ENCODE measurements at regions not wholly inside any gene's neighbourhood (a gene's known extent, or its start where the extent isn't known, plus 50 kb on each side); places are given as distances from the start of the nearest gene placed in this dataset.

DNA sequence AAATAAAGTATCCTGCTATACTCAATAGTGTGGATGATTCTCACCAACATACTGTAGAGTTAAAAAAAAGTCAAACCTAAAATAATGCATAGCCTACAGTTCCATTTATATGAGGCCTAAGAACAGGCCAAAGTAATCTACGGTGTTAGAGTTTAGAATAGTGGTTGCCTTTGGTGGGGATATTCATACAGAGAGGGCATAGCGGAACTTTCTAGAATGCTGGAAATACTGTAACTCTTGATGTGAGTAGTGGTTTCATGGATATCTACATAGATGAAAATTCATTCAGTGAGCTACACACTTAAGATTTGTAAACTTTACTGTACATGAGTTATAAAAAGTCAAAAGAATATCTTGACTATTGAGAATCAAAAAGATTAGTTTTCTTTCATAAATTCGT lies 349.9 kb upstream of the NFE2L3 start:
- H3K27me3 Mint-ChIP-seq (ENCODE audit: low read depth, unreplicated experiment): no peaks in the 10 kb centered on the region
- Histone ChIP-seq H3K9ac (ENCODE audit: low read length) (no peak overlapping the region), H3K27ac (ENCODE audit: low read depth, low read length) (no peak overlapping the region), H3K4me1 (ENCODE audit: insufficient read depth, low read length) (no peaks in the 10 kb centered on the region), H3K9me3 (ENCODE audit: insufficient read depth, low read depth, low read length) (no peaks in the 10 kb centered on the region), H3K36me3 (ENCODE audit: insufficient read depth, low read length) (no peaks in the 10 kb centered on the region), H3K4me2 (ENCODE audit: low read length) (no peak overlapping the region), H3K27me3 (ENCODE audit: insufficient read depth, low read length) (no peaks in the 10 kb centered on the region), H4K20me1 (ENCODE audit: insufficient read depth, low read length) (no peaks in the 10 kb centered on the region), H3K4me3 (ENCODE audit: insufficient read depth, low read depth, low read length) (no peak overlapping the region), H2AFZ (ENCODE audit: low read depth, low read length) (no peak overlapping the region), H3K79me2 (ENCODE audit: insufficient read depth, low read length) (no peaks in the 10 kb centered on the region)
- H3K36me3 Mint-ChIP-seq (ENCODE audit: low read depth, unreplicated experiment): no peaks in the 10 kb centered on the region
- peaks cover 36% of the 10 kb centered on the region for H3K4me1 Mint-ChIP-seq (ENCODE audit: low read depth, unreplicated experiment)
- H3K4me3 Mint-ChIP-seq (ENCODE audit: unreplicated experiment): no peak overlapping the region
- FAIRE-seq: no peak
- TF ChIP-seq, protein P1, sequence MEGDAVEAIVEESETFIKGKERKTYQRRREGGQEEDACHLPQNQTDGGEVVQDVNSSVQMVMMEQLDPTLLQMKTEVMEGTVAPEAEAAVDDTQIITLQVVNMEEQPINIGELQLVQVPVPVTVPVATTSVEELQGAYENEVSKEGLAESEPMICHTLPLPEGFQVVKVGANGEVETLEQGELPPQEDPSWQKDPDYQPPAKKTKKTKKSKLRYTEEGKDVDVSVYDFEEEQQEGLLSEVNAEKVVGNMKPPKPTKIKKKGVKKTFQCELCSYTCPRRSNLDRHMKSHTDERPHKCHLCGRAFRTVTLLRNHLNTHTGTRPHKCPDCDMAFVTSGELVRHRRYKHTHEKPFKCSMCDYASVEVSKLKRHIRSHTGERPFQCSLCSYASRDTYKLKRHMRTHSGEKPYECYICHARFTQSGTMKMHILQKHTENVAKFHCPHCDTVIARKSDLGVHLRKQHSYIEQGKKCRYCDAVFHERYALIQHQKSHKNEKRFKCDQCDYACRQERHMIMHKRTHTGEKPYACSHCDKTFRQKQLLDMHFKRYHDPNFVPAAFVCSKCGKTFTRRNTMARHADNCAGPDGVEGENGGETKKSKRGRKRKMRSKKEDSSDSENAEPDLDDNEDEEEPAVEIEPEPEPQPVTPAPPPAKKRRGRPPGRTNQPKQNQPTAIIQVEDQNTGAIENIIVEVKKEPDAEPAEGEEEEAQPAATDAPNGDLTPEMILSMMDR (IDR thresholded peaks at IDR 0.05; ENCODE audit: insufficient read depth, low read depth, low read length): no peak
- no peak for TF ChIP-seq EZH2 (IDR thresholded peaks at IDR 0.05; ENCODE audit: insufficient read depth, low read length)
- H3K9me3 Mint-ChIP-seq (ENCODE audit: unreplicated experiment): no peaks in the 10 kb centered on the region
- H3K27ac Mint-ChIP-seq (ENCODE audit: unreplicated experiment): no peak overlapping the region
- DNase-seq (ENCODE audit: low read depth): no peak

- H3K36me3 Mint-ChIP-seq (ENCODE audit: low read depth, unreplicated experiment): no peaks in the 10 kb centered on the region
Observed at GRCh38 chr7:25802473-25802872, 349.5 kb upstream of the NFE2L3 start.

More at GRCh38 chr7:25802473-25802872, 349.5 kb upstream of the NFE2L3 start:
- no peak for FAIRE-seq
- no peak overlapping the region for H3K4me2 ChIP-seq (ENCODE audit: low read length)
- TF ChIP-seq, protein P1 (IDR thresholded peaks at IDR 0.05; ENCODE audit: insufficient read depth, low read depth, low read length): no peak
- TF ChIP-seq EZH2 (IDR thresholded peaks at IDR 0.05; ENCODE audit: insufficient read depth, low read length): no peak
- H4K20me1 ChIP-seq (ENCODE audit: insufficient read depth, low read length): no peaks in the 10 kb centered on the region
- H2AFZ ChIP-seq (ENCODE audit: low read depth, low read length): no peak overlapping the region
- no peak overlapping the region for H3K27ac Mint-ChIP-seq (ENCODE audit: unreplicated experiment)
- no peaks in the 10 kb centered on the region for H3K36me3 ChIP-seq (ENCODE audit: insufficient read depth, low read length)
- H3K9me3 ChIP-seq (ENCODE audit: insufficient read depth, low read depth, low read length): no peaks in the 10 kb centered on the region
- no peaks in the 10 kb centered on the region for H3K27me3 Mint-ChIP-seq (ENCODE audit: low read depth, unreplicated experiment)
- no peaks in the 10 kb centered on the region for H3K79me2 ChIP-seq (ENCODE audit: insufficient read depth, low read length)
- H3K4me1 ChIP-seq (ENCODE audit: insufficient read depth, low read length): no peaks in the 10 kb centered on the region
- no peak overlapping the region for H3K4me3 ChIP-seq (ENCODE audit: insufficient read depth, low read depth, low read length)
- H3K9me3 Mint-ChIP-seq (ENCODE audit: unreplicated experiment): no peaks in the 10 kb centered on the region
- no peaks in the 10 kb centered on the region for H3K27me3 ChIP-seq (ENCODE audit: insufficient read depth, low read length)
- no peak overlapping the region for H3K4me3 Mint-ChIP-seq (ENCODE audit: unreplicated experiment)
- no peak for DNase-seq (ENCODE audit: low read depth)
- H3K27ac ChIP-seq (ENCODE audit: low read depth, low read length): no peak overlapping the region
- no peak overlapping the region for H3K9ac ChIP-seq (ENCODE audit: low read length)
- peaks cover 36% of the 10 kb centered on the region for H3K4me1 Mint-ChIP-seq (ENCODE audit: low read depth, unreplicated experiment)

Data from astrocyte (in vitro differentiated cells and primary cell).